Activated CD8-positive, alpha-beta T cell treated with anti-CD3 and anti-CD28 coated beads for 36 hours (primary cell): ENCODE measurements at regions not wholly inside any gene's neighbourhood (a gene's known extent, or its start where the extent isn't known, plus 50 kb on each side); places are given as distances from the start of the nearest gene placed in this dataset.

Experiments used
- ATAC-seq: fragments of 200-7000 bp; cut with Tn5 transposase; one replicate; pipeline ENCODE4 v1.10.0; 2021; ENCODE audit warnings: mild to moderate bottlenecking, moderate library complexity
- CTCF ChIA-PET: fragments of 350-600 bp; sonication (Branson Sonifier 250); formaldehyde crosslinking; loops from one replicate; lab custom pipeline; 2021; ENCODE audit warnings: antibody characterized with exemption; lab: Charles Lee
- POLR2A ChIA-PET: fragments of 350-600 bp; sonication (Branson Sonifier 250); formaldehyde crosslinking; loops from one replicate; lab custom pipeline; 2021; ENCODE audit warnings: antibody characterized with exemption; lab: Charles Lee
- DNase-seq: peaks from one replicate; pipeline ENCODE4 v3.0.0-alpha.2; 2020
- H3K27ac Mint-ChIP-seq: one replicate; pipeline ENCODE4 v1.8.0; 2021; ENCODE audit warnings: mild to moderate bottlenecking, mixed read lengths
- H3K27me3 Mint-ChIP-seq: one replicate; pipeline ENCODE4 v1.8.0; 2021; ENCODE audit warnings: mixed read lengths
- H3K36me3 Mint-ChIP-seq: one replicate; pipeline ENCODE4 v1.8.0; 2021; ENCODE audit warnings: low read depth, mixed read lengths
- H3K4me1 Mint-ChIP-seq: one replicate; pipeline ENCODE4 v1.8.0; 2021; ENCODE audit warnings: low read depth, mixed read lengths
- H3K4me3 Mint-ChIP-seq: one replicate; pipeline ENCODE4 v1.8.0; 2021; ENCODE audit warnings: mild to moderate bottlenecking, moderate library complexity, mixed read lengths
- H3K9me3 Mint-ChIP-seq: one replicate; pipeline ENCODE4 v1.8.0; 2021; ENCODE audit warnings: mixed read lengths
- intact Hi-C: fragments of 100-400 bp; cut with micrococcal nuclease; formaldehyde crosslinking; loops from one replicate; pipeline ENCODE4 v1.10.0; 2022
- TF ChIP-seq, protein P1 (sequence below): fragments of 200-600 bp; IDR thresholded peaks from one replicate; pipeline ENCODE4 v1.8.0; 2022; ENCODE audit warnings: antibody characterized with exemption, mild to moderate bottlenecking

DNA sequence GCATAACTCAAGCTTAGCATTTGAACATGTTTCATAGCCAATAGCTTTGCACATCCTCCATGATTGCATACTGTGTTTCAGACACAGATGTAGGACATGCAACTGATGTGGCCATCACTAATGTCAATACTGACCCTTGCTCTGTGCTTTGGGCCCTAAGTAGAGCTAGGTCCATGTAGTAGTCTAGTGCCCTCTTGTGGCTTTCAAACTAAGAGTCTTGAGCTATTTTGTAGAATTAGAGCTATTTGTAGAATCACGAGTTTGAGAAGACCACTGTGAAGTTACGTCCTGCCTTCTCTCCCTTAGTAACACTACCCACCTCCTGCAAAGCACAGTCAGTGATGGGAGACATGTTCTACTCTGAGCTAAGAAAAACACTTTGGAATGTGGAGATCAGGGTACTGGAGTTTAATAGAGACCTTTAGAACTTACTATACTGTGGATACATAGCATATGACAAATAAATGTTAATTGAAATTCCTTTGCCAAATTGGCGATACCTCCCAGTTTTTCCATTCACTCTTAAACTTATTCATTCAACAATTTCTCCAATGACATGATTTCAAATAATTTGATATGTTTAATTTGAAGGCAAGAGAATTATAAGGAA is 306.5 kb upstream of the TNP1 start:
- no peak overlapping the region for H3K27ac Mint-ChIP-seq
- no peak overlapping the region for H3K4me3 Mint-ChIP-seq
- H3K9me3 Mint-ChIP-seq: peaks cover 1% of the 10 kb centered on the region
- ChIA-PET CTCF (interaction anchor here (0.6 to 1.3 kb wide), 11 partner anchors 8 to 349 kb away, joined by 3 to 9 read pairs (median 3); no protein-coding TSS in a partner anchor), POLR2A (interaction anchor here (0.7 kb wide), 1 partner anchor 17 kb away, joined by 3 read pairs; no protein-coding TSS in a partner anchor)
- H3K27me3 Mint-ChIP-seq: peaks cover 4% of the 10 kb centered on the region
- no peak for DNase-seq
- H3K36me3 Mint-ChIP-seq: no peaks in the 10 kb centered on the region
- ATAC-seq: no peak
- TF ChIP-seq, protein P1, sequence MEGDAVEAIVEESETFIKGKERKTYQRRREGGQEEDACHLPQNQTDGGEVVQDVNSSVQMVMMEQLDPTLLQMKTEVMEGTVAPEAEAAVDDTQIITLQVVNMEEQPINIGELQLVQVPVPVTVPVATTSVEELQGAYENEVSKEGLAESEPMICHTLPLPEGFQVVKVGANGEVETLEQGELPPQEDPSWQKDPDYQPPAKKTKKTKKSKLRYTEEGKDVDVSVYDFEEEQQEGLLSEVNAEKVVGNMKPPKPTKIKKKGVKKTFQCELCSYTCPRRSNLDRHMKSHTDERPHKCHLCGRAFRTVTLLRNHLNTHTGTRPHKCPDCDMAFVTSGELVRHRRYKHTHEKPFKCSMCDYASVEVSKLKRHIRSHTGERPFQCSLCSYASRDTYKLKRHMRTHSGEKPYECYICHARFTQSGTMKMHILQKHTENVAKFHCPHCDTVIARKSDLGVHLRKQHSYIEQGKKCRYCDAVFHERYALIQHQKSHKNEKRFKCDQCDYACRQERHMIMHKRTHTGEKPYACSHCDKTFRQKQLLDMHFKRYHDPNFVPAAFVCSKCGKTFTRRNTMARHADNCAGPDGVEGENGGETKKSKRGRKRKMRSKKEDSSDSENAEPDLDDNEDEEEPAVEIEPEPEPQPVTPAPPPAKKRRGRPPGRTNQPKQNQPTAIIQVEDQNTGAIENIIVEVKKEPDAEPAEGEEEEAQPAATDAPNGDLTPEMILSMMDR: peak; percentile 62
- intact Hi-C loops: no loop called here
- peaks cover 17% of the 10 kb centered on the region for H3K4me1 Mint-ChIP-seq

DNA sequence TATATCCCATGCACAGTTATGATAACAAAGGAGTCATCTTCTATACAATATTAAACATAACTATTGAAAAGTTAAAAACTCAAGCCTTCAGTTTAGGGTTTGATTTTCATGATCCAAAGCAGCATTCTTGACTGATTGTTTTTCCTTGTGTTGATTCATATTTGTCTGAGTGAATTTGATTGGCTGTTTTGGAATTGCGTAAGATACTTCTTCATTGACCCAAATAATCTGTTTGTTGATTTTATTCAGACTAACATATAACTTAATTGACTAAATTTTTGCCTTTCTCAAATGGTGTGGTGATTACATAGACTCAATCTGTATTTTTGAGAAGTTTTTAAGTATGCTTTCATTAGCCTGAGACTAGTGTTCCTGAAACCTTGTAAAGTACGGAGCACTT is 305.7 kb upstream of the TNP1 start:
- no peak overlapping the region for H3K4me3 Mint-ChIP-seq
- intact Hi-C loops: no loop called here
- no peak overlapping the region for H3K27ac Mint-ChIP-seq
- H3K4me1 Mint-ChIP-seq: peaks cover 20% of the 10 kb centered on the region
- no peak for DNase-seq
- CTCF ChIA-PET: interaction anchor here (1.0 to 1.3 kb wide), 7 partner anchors 8 to 350 kb away, joined by 3 to 9 read pairs (median 3); no protein-coding TSS in a partner anchor
- H3K36me3 Mint-ChIP-seq: no peaks in the 10 kb centered on the region
- POLR2A ChIA-PET: interaction anchor here (1.2 kb wide), 1 partner anchor 42 kb away, joined by 3 read pairs; no protein-coding TSS in a partner anchor
- TF ChIP-seq, protein P1: no peak
- H3K27me3 Mint-ChIP-seq: peaks cover 1% of the 10 kb centered on the region
- H3K9me3 Mint-ChIP-seq: peaks cover 1% of the 10 kb centered on the region
- ATAC-seq: no peak

DNA sequence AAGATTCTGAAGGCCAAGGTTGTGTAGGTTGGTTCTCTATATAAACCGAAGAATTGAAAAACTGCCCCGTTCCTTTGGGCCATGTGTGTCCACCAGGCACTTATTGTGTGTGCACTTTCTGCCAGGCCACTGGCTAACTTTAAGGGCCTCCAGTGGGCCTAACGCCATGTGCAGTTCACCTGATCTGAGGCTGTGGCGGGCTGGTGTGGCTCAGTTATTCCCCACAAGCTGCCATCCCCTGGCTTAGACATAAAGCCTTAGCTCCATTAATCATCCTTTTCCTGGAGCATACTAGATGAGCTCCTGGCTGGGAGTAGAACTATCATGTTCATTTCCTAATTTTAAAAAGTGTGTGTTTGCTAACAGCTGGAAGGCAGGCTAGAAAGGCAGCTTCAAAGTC is 304.1 kb upstream of the TNP1 start:
- intact Hi-C loops: no loop called here
- H3K9me3 Mint-ChIP-seq: peaks cover 1% of the 10 kb centered on the region
- TF ChIP-seq, protein P1: no peak
- ATAC-seq (no peak), DNase-seq (no peak)
- CTCF ChIA-PET: no interaction called here
- H3K36me3 Mint-ChIP-seq: no peaks in the 10 kb centered on the region
- no peak overlapping the region for H3K27ac Mint-ChIP-seq
- H3K4me3 Mint-ChIP-seq: no peak overlapping the region
- POLR2A ChIA-PET: no interaction called here
- peaks cover 1% of the 10 kb centered on the region for H3K27me3 Mint-ChIP-seq
- peaks cover 20% of the 10 kb centered on the region for H3K4me1 Mint-ChIP-seq

DNA sequence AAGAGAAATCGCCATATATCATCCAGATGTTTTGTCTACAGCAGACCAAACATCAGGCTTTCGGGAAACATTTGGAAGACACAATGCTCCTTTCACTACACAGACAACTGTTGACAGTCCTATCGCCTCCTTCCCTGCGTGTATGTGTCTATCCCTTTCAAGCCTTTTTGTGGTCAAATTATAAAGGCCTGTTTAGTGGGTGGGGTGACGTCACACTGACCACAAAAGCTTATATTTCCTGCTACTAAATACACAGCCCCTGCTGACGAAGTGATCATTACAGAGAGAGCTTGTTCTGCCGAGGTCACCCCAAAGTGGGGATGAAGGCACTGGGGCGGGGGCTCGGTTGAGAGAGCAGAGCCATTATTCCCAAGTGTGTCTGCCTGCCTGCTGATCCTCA is 302.7 kb upstream of the TNP1 start:
- peaks cover 1% of the 10 kb centered on the region for H3K27me3 Mint-ChIP-seq
- no peak overlapping the region for H3K27ac Mint-ChIP-seq
- peaks cover 20% of the 10 kb centered on the region for H3K4me1 Mint-ChIP-seq
- H3K4me3 Mint-ChIP-seq: no peak overlapping the region
- POLR2A ChIA-PET: no interaction called here
- ATAC-seq (peak; percentile 78), DNase-seq (peak; percentile 86)
- peaks cover 1% of the 10 kb centered on the region for H3K9me3 Mint-ChIP-seq
- TF ChIP-seq, protein P1: no peak
- CTCF ChIA-PET: interaction anchor here (1.0 kb wide), 1 partner anchor 53 kb away, joined by 3 read pairs; no protein-coding TSS in a partner anchor
- H3K36me3 Mint-ChIP-seq: no peaks in the 10 kb centered on the region
- intact Hi-C loops: no loop called here
